H1 (cell line): ENCODE measurements at regions not wholly inside any gene's neighbourhood (a gene's known extent, or its start where the extent isn't known, plus 50 kb on each side); places are given as distances from the start of the nearest gene placed in this dataset.

Source experiments
- CTCF ChIA-PET: fragments of 300-600 bp; sonication (Branson Sonifier 250); formaldehyde crosslinking; loops from one replicate; lab custom pipeline; 2021; ENCODE audit not compliant: partially characterized antibody; lab: Charles Lee
- POLR2A ChIA-PET: fragments of 300-600 bp; sonication (Branson Sonifier 250); formaldehyde crosslinking; loops from one replicate; lab custom pipeline; 2021; ENCODE audit warnings: inconsistent platforms; ENCODE audit not compliant: partially characterized antibody; lab: Charles Lee
- DNase-seq, 2 experiments: peaks; one replicate each; pipeline versions ENCODE4 v3.0.0 to v3.0.0-alpha.2; 2010 to 2022; ENCODE audit warnings: low spot score in 2 of 2, low read depth in 1 of 2, mixed read lengths in 1 of 2
- FAIRE-seq: peaks from 2 replicates; lab custom pipeline; 2011; peaks lifted over from hg19 to GRCh38; lab: Jason Lieb, UNC
- H2AFZ ChIP-seq: 2 replicates; pipeline ENCODE4 v1.8.1; 2012; ENCODE audit warnings: low read length, inconsistent platforms
- H2AK5ac ChIP-seq: 2 replicates; pipeline ENCODE4 v1.6.1; 2013; ENCODE audit warnings: low read depth, low read length
- H2BK120ac ChIP-seq: replicated peaks from 2 replicates; pipeline ENCODE3; 2013; ENCODE audit warnings: low read depth, low read length, inconsistent platforms
- H2BK12ac ChIP-seq: 2 replicates; pipeline ENCODE4 v1.6.1; 2013; ENCODE audit warnings: low read depth, low read length
- H2BK15ac ChIP-seq: 2 replicates; pipeline ENCODE4 v1.6.1; 2013; ENCODE audit warnings: low read length
- H2BK20ac ChIP-seq: 2 replicates; pipeline ENCODE4 v1.6.1; 2013; ENCODE audit warnings: low read length
- H2BK5ac ChIP-seq: 2 replicates; pipeline ENCODE4 v1.6.1; 2013; ENCODE audit warnings: low read depth, low read length
- H3K14ac ChIP-seq: 2 replicates; pipeline ENCODE4 v1.6.1; 2013; ENCODE audit warnings: inconsistent platforms; ENCODE audit not compliant: insufficient read length
- H3K18ac ChIP-seq: 2 replicates; pipeline ENCODE4 v1.6.1; 2013; ENCODE audit warnings: low read length; ENCODE audit errors: extremely low read depth
- H3K23ac ChIP-seq: 2 replicates; pipeline ENCODE4 v1.6.1; 2013; ENCODE audit warnings: inconsistent platforms; ENCODE audit not compliant: insufficient read length
- H3K23me2 ChIP-seq: 2 replicates; pipeline ENCODE4 v1.6.1; 2013; ENCODE audit warnings: low read depth, low read length
- H3K27ac ChIP-seq: 2 replicates; pipeline ENCODE4 v1.6.1; 2011; ENCODE audit warnings: low read depth, low read length, inconsistent platforms
- H3K27me3 ChIP-seq, 4 experiments: replicated peaks in 1 of 4; 1 replicate in 1 of 4; 2 replicates in 3 of 4; pipeline versions ENCODE4 v1.6.1 to v1.8.1; 2011 to 2013; ENCODE audit warnings: low read length in 3 of 4, mild to moderate bottlenecking in 3 of 4, inconsistent platforms in 2 of 4, mixed read lengths in 2 of 4, moderate library complexity in 1 of 4; ENCODE audit not compliant: control insufficient read depth in 3 of 4, insufficient read depth in 3 of 4; ENCODE audit errors: extremely low read depth in 1 of 4
- H3K36me3 ChIP-seq, 4 experiments: 2 replicates each; pipeline versions ENCODE4 v1.6.1 to v1.8.1; 2011 to 2013; ENCODE audit warnings: mild to moderate bottlenecking in 4 of 4, low read length in 3 of 4, moderate library complexity in 2 of 4, control low read depth in 1 of 4, inconsistent platforms in 1 of 4; ENCODE audit not compliant: insufficient read depth in 4 of 4, control insufficient read depth in 2 of 4
- H3K4ac ChIP-seq: replicated peaks from 2 replicates; pipeline ENCODE3; 2013; ENCODE audit warnings: low read length, low read depth, mixed read lengths, inconsistent platforms; ENCODE audit not compliant: insufficient read length
- H3K4me1 ChIP-seq, 4 experiments: replicated peaks in 1 of 4; 1 replicate in 1 of 4; 2 replicates in 3 of 4; pipeline versions ENCODE4 v1.6.1 to v1.8.1; 2011 to 2013; ENCODE audit warnings: low read length in 3 of 4, inconsistent platforms in 2 of 4, mixed read lengths in 1 of 4; ENCODE audit not compliant: insufficient read depth in 4 of 4, control insufficient read depth in 3 of 4
- H3K4me2 ChIP-seq, 2 experiments: 2 replicates each; pipeline versions ENCODE4 v1.6.1 to v1.8.1; 2011 to 2013; ENCODE audit warnings: low read depth in 2 of 2, low read length in 2 of 2, control low read depth in 1 of 2, inconsistent platforms in 1 of 2, mild to moderate bottlenecking in 1 of 2; ENCODE audit not compliant: insufficient read depth in 1 of 2
- H3K4me3 ChIP-seq, 4 experiments: fragments of 200-600, 300-600 bp in 1 of 4; sonication (generic), shearing (Covaris generic), sonication (Bioruptor Twin) in 1 of 4; 2 replicates each; pipeline versions ENCODE4 v1.5.1 to v1.8.1; 2011 to 2016; ENCODE audit warnings: low read length in 4 of 4, low read depth in 3 of 4, control low read depth in 2 of 4, inconsistent platforms in 2 of 4, mild to moderate bottlenecking in 2 of 4, mixed read lengths in 1 of 4, moderate library complexity in 1 of 4; ENCODE audit not compliant: insufficient read depth in 2 of 4; ENCODE audit errors: extremely low read depth in 1 of 4
- H3K56ac ChIP-seq: replicated peaks from 2 replicates; pipeline ENCODE3; 2013; ENCODE audit warnings: low read depth, mild to moderate bottlenecking, mixed read lengths, low read length, inconsistent platforms; ENCODE audit not compliant: insufficient read length
- H3K79me1 ChIP-seq: 2 replicates; pipeline ENCODE4 v1.6.1; 2013; ENCODE audit warnings: low read depth, low read length, control low read depth
- H3K79me2 ChIP-seq, 2 experiments: 2 replicates each; pipeline versions ENCODE4 v1.6.1 to v1.8.1; 2012 to 2013; ENCODE audit warnings: low read length in 2 of 2, mild to moderate bottlenecking in 2 of 2, inconsistent platforms in 1 of 2; ENCODE audit not compliant: insufficient read depth in 2 of 2, control insufficient read depth in 1 of 2
- H3K9ac ChIP-seq, 4 experiments: replicated peaks in 1 of 4; 1 replicate in 1 of 4; 2 replicates in 3 of 4; pipeline versions ENCODE4 v1.6.1 to v1.8.1; 2011 to 2013; ENCODE audit warnings: low read depth in 3 of 4, low read length in 3 of 4, control low read depth in 2 of 4, mild to moderate bottlenecking in 2 of 4, moderate library complexity in 2 of 4, inconsistent platforms in 1 of 4; ENCODE audit errors: extremely low read depth in 1 of 4
- H3K9me3 ChIP-seq, 2 experiments: 2 replicates each; pipeline versions ENCODE4 v1.6.1 to v1.8.1; 2012 to 2013; ENCODE audit warnings: mild to moderate bottlenecking in 2 of 2, moderate library complexity in 2 of 2, control low read depth in 1 of 2, inconsistent platforms in 1 of 2, low read depth in 1 of 2, low read length in 1 of 2, mixed read lengths in 1 of 2; ENCODE audit not compliant: insufficient read depth in 2 of 2
- H4K20me1 ChIP-seq, 2 experiments: replicated peaks in 1 of 2; 2 replicates each; pipeline versions ENCODE3 to v1.8.1; 2011 to 2013; ENCODE audit warnings: inconsistent platforms in 2 of 2, low read length in 2 of 2, mild to moderate bottlenecking in 1 of 2; ENCODE audit not compliant: insufficient read depth in 2 of 2, control insufficient read depth in 1 of 2
- H4K5ac ChIP-seq: 2 replicates; pipeline ENCODE4 v1.6.1; 2013; ENCODE audit warnings: low read length, low read depth, mixed read lengths, inconsistent platforms; ENCODE audit not compliant: insufficient read length
- H4K8ac ChIP-seq: 2 replicates; pipeline ENCODE4 v1.8.0; 2013; ENCODE audit warnings: mild to moderate bottlenecking, moderate library complexity, low read length, inconsistent platforms; ENCODE audit not compliant: insufficient read depth; ENCODE audit errors: extremely low read depth
- H4K91ac ChIP-seq: replicated peaks from 2 replicates; pipeline ENCODE3; 2013; ENCODE audit warnings: low read length, mixed read lengths, inconsistent platforms; ENCODE audit not compliant: insufficient read length
- CREB1 ChIP-seq: IDR thresholded peaks from 2 replicates; pipeline ENCODE4 v1.6.1; 2012; ENCODE audit warnings: inconsistent platforms
- JUND ChIP-seq: IDR thresholded peaks from 2 replicates; pipeline ENCODE4 v1.6.1; 2011; ENCODE audit warnings: mild to moderate bottlenecking, improper control_type of control experiment, low read length
- RXRA ChIP-seq: IDR thresholded peaks from 2 replicates; pipeline ENCODE4 v1.6.1; 2011; ENCODE audit warnings: low read depth, mild to moderate bottlenecking, low read length, moderate library complexity; ENCODE audit not compliant: insufficient read depth
- SIN3A ChIP-seq, 2 experiments: IDR thresholded peaks in 1 of 2; conservative IDR thresholded peaks in 1 of 2; 2 replicates each; pipeline ENCODE4 v1.6.1; 2011 to 2012; ENCODE audit warnings: low read length in 2 of 2, improper control_type of control experiment in 1 of 2, low read depth in 1 of 2, mild to moderate bottlenecking in 1 of 2
- SUZ12 ChIP-seq: fragments of 200-600 bp; sonication (generic); IDR thresholded peaks from 2 replicates; pipeline ENCODE4 v1.6.1; 2012; ENCODE audit warnings: mild to moderate bottlenecking, inconsistent platforms, low read length, moderate library complexity, mixed read lengths
- ZNF274 ChIP-seq: IDR thresholded peaks from 2 replicates; pipeline ENCODE4 v1.7.0; 2012; ENCODE audit warnings: low read length, borderline replicate concordance; ENCODE audit errors: extremely low read depth
- WGBS, 2 experiments: shearing (Covaris generic) in 1 of 2; methylation state at CpG; one replicate each; pipeline versions ENCODE4 v1.1.6 to v1.1.7; 2013 to 2015; ENCODE audit warnings: low lambda C conversion rate in 2 of 2, mixed read lengths in 2 of 2, inconsistent platforms in 1 of 2, low coverage in 1 of 2, missing lambda C conversion rate in 1 of 2; ENCODE audit not compliant: insufficient replicate concordance in 2 of 2, insufficient coverage in 1 of 2, insufficient read length in 1 of 2; ENCODE audit errors: extremely low coverage in 1 of 2, missing lambda C conversion rate in 1 of 2; 5-methylcytosine and 5-hydroxymethylcytosine counted together

DNA sequence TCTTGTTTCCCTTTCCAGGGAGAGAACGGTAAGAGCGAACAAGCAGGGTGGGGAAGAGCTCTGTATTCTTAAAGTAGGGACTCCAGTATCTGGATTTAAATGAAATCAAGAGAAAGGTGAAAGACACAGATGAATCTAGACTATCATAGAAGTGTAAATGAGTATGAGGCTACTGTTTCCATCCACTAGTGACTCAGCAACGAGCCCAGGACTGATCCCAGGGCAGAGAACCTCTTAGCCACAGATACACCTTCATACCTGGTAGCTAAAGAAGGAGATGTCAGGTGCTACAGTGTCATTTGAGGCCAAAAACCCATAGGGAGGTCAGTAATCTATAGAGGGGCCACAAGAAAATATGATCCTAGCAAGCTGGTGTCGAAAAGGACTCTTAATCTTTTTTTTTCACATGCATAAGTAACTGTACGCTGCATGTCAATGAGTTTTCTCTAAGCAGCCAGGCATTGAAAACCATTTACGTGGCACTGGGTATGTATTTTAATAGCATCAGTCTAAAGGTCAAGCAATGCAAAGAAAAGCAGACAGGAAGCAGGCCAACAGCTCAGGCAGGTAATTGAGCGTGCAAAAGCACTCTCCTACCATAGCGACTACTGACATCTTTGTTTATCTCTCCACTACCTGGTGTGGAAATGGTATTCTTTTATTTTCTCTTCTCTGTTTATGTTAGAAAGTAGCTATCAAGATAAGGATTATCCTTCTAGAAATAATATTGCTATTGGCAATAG is 91.5 kb upstream of the EGR2 start:
- Histone ChIP-seq H3K56ac (no peak overlapping the region), H3K9ac (no peak overlapping the region), H2AFZ (no peak overlapping the region), H3K79me1 (no peaks in the 10 kb centered on the region), H3K79me2 (no peaks in the 10 kb centered on the region), H2BK5ac (no peak overlapping the region), H3K14ac (no peak overlapping the region), H3K4me2 (no peak overlapping the region), H3K4me3 (no peak overlapping the region), H2BK15ac (no peak overlapping the region), H3K27me3 (no peaks in the 10 kb centered on the region), H3K23me2 (no peaks in the 10 kb centered on the region), H3K9me3 (no peaks in the 10 kb centered on the region), H3K4me1 (no peaks in the 10 kb centered on the region; a peak in 1 of 7 replicates), H4K8ac (no peak overlapping the region), H2BK20ac (no peak overlapping the region), H3K36me3 (no peaks in the 10 kb centered on the region), H2BK12ac (no peak overlapping the region), H3K27ac (no peak overlapping the region), H4K20me1 (no peaks in the 10 kb centered on the region), H4K91ac (no peak overlapping the region), H2BK120ac (no peak overlapping the region), H2AK5ac (no peak overlapping the region), H4K5ac (no peak overlapping the region), H3K18ac (no peak overlapping the region), H3K4ac (no peak overlapping the region), H3K23ac (no peak overlapping the region)
- ChIA-PET CTCF (interaction anchor here (0.7 kb wide), 1 partner anchor 34 kb away, joined by 3 read pairs; no protein-coding TSS in a partner anchor), POLR2A (interaction anchor here (0.6 kb wide), 1 partner anchor 29 kb away, joined by 3 read pairs; no protein-coding TSS in a partner anchor)
- FAIRE-seq (no peak), DNase-seq (no peak)
- TF ChIP-seq ZNF274 (no peak), JUND (no peak), CREB1 (no peak), SIN3A (conservative IDR thresholded peaks at IDR 0.05 in 1 of 2, IDR thresholded peaks at IDR 0.05 in 1 of 2; ENCODE audit: low read depth in 1 of 2, low read length in 2 of 2) (no peak), SUZ12 (no peak), RXRA (no peak)
- WGBS, 2 experiments = 87% methylated on average over 8 of the region's 8 CpGs; no CpG with 5 or more reads in 1 of the 2 experiments
